Neural cell (in vitro differentiated cells): ENCODE measurements at regions not wholly inside any gene's neighbourhood (a gene's known extent, or its start where the extent isn't known, plus 50 kb on each side); places are given as distances from the start of the nearest gene placed in this dataset.

ENCODE experiments used
- EP300 ChIP-seq: fragments of 450-650 bp; conservative IDR thresholded peaks from 2 replicates; pipeline ENCODE4 v1.6.1; 2014; ENCODE audit warnings: antibody characterized with exemption, mild to moderate bottlenecking, moderate library complexity; ENCODE audit not compliant: poor library complexity, severe bottlenecking
- EZH2 ChIP-seq: fragments of 200-600, 300-800 bp; shearing (Covaris generic), sonication (generic); IDR thresholded peaks from 2 replicates; pipeline ENCODE4 v1.6.1; 2014; ENCODE audit warnings: antibody characterized with exemption, low read length, borderline replicate concordance, mild to moderate bottlenecking; ENCODE audit not compliant: insufficient read depth, poor library complexity, severe bottlenecking
- POLR2AphosphoS5 ChIP-seq: IDR thresholded peaks from 2 replicates; pipeline ENCODE4 v1.6.1; 2012
- TAF1 ChIP-seq: IDR thresholded peaks from 2 replicates; pipeline ENCODE4 v1.6.1; 2012; ENCODE audit warnings: low read depth
- TF ChIP-seq, protein P1 (sequence below): fragments of 450-650 bp; IDR thresholded peaks from 2 replicates; pipeline ENCODE4 v1.5.1; 2014; ENCODE audit warnings: antibody characterized with exemption, mild to moderate bottlenecking, moderate library complexity; ENCODE audit not compliant: poor library complexity, severe bottlenecking

DNA sequence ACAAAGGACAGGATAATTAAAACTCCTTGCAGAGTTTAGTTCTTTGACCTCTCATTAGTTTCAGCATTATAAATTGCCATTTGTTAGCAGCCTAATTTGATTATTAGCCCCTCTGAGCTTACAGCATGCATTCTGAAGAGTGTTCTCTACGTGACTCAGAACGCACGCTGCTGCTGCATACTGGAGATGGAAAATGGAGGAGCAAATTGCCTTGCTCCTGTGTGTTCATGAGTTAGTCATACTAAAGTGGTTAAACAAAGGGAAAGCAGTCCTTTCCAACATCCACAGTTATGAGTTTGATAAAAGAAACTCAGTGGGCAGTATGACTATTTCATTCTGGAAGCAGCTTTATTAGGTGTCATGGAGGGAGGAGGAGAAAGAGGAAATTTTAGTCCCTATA lies 922.5 kb downstream of the RPA4 start:
- TF ChIP-seq EP300 (no peak), TAF1 (no peak), POLR2AphosphoS5 (no peak), EZH2 (no peak)
- TF ChIP-seq, protein P1, sequence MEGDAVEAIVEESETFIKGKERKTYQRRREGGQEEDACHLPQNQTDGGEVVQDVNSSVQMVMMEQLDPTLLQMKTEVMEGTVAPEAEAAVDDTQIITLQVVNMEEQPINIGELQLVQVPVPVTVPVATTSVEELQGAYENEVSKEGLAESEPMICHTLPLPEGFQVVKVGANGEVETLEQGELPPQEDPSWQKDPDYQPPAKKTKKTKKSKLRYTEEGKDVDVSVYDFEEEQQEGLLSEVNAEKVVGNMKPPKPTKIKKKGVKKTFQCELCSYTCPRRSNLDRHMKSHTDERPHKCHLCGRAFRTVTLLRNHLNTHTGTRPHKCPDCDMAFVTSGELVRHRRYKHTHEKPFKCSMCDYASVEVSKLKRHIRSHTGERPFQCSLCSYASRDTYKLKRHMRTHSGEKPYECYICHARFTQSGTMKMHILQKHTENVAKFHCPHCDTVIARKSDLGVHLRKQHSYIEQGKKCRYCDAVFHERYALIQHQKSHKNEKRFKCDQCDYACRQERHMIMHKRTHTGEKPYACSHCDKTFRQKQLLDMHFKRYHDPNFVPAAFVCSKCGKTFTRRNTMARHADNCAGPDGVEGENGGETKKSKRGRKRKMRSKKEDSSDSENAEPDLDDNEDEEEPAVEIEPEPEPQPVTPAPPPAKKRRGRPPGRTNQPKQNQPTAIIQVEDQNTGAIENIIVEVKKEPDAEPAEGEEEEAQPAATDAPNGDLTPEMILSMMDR: no peak
